ENCODE measurements at regions not wholly inside any gene's neighbourhood (a gene's known extent, or its start where the extent isn't known, plus 50 kb on each side); places are given as distances from the start of the nearest gene placed in this dataset.

- H3K27ac ChIP-seq (ENCODE audit: low read depth, low read length): no peak overlapping the region
- peaks cover 0 to 4% (median 3%) of the 10 kb centered on the region in 3 donors for H3K4me1 ChIP-seq (ENCODE audit: control insufficient read depth in 3 of 3, insufficient read depth in 3 of 3, low read length in 3 of 3)
- H3K9me3 ChIP-seq (ENCODE audit: control insufficient read depth in 3 of 3, low read length in 3 of 3): no peaks in the 10 kb centered on the region
- H3K36me3 ChIP-seq (ENCODE audit: control insufficient read depth in 3 of 3, insufficient read depth in 3 of 3, low read length in 3 of 3): no peaks in the 10 kb centered on the region
- H3K27me3 ChIP-seq (ENCODE audit: control insufficient read depth in 3 of 3, insufficient read depth in 3 of 3, low read length in 3 of 3): peaks cover 0 to 12% (median 0%) of the 10 kb centered on the region in 3 donors
- H3K9ac ChIP-seq (ENCODE audit: low read depth in 1 of 3, low read length in 3 of 3): no peak overlapping the region
- H3K4me3 ChIP-seq (ENCODE audit: low read length in 3 of 3): no peak overlapping the region
Measured at GRCh38 chr5:71882826-71883741, 164.0 kb downstream of the CARTPT start.

GRCh38 chr5:71883742-71884103 lies 164.6 kb downstream of the CARTPT start:
- H3K9ac ChIP-seq (ENCODE audit: low read depth in 1 of 3, low read length in 3 of 3): no peak overlapping the region
- H3K27ac ChIP-seq (ENCODE audit: low read depth, low read length): no peak overlapping the region
- peaks cover 0 to 12% (median 0%) of the 10 kb centered on the region in 3 donors for H3K27me3 ChIP-seq (ENCODE audit: control insufficient read depth in 3 of 3, insufficient read depth in 3 of 3, low read length in 3 of 3)
- H3K9me3 ChIP-seq (ENCODE audit: control insufficient read depth in 3 of 3, low read length in 3 of 3): no peaks in the 10 kb centered on the region
- H3K36me3 ChIP-seq (ENCODE audit: control insufficient read depth in 3 of 3, insufficient read depth in 3 of 3, low read length in 3 of 3): no peaks in the 10 kb centered on the region
- peaks cover 0 to 4% (median 3%) of the 10 kb centered on the region in 3 donors for H3K4me1 ChIP-seq (ENCODE audit: control insufficient read depth in 3 of 3, insufficient read depth in 3 of 3, low read length in 3 of 3)
- no peak overlapping the region for H3K4me3 ChIP-seq (ENCODE audit: low read length in 3 of 3)

- Histone ChIP-seq H3K36me3 (ENCODE audit: control insufficient read depth in 3 of 3, insufficient read depth in 3 of 3, low read length in 3 of 3) (no peaks in the 10 kb centered on the region), H3K4me3 (ENCODE audit: low read length in 3 of 3) (no peak overlapping the region), H3K4me1 (ENCODE audit: control insufficient read depth in 3 of 3, insufficient read depth in 3 of 3, low read length in 3 of 3) (peaks cover 0 to 4% (median 3%) of the 10 kb centered on the region in 3 donors), H3K27me3 (ENCODE audit: control insufficient read depth in 3 of 3, insufficient read depth in 3 of 3, low read length in 3 of 3) (peaks cover 0 to 12% (median 0%) of the 10 kb centered on the region in 3 donors), H3K9me3 (ENCODE audit: control insufficient read depth in 3 of 3, low read length in 3 of 3) (no peaks in the 10 kb centered on the region), H3K9ac (ENCODE audit: low read depth in 1 of 3, low read length in 3 of 3) (no peak overlapping the region), H3K27ac (ENCODE audit: low read depth, low read length) (no peak overlapping the region)
Measured at GRCh38 chr5:71884926-71885325, 165.9 kb downstream of the CARTPT start.

- Histone ChIP-seq H3K4me1 (ENCODE audit: control insufficient read depth in 3 of 3, insufficient read depth in 3 of 3, low read length in 3 of 3) (peaks cover 0 to 4% (median 3%) of the 10 kb centered on the region in 3 donors), H3K4me3 (ENCODE audit: low read length in 3 of 3) (no peak overlapping the region), H3K9me3 (ENCODE audit: control insufficient read depth in 3 of 3, low read length in 3 of 3) (no peaks in the 10 kb centered on the region), H3K9ac (ENCODE audit: low read depth in 1 of 3, low read length in 3 of 3) (no peak overlapping the region), H3K27me3 (ENCODE audit: control insufficient read depth in 3 of 3, insufficient read depth in 3 of 3, low read length in 3 of 3) (peaks cover 0 to 2% (median 0%) of the 10 kb centered on the region in 3 donors), H3K36me3 (ENCODE audit: control insufficient read depth in 3 of 3, insufficient read depth in 3 of 3, low read length in 3 of 3) (no peaks in the 10 kb centered on the region), H3K27ac (ENCODE audit: low read depth, low read length) (no peak overlapping the region)
Measured at GRCh38 chr5:71886406-71886805, 167.3 kb downstream of the CARTPT start.

GRCh38 chr5:71887680-71888079 lies 168.6 kb downstream of the CARTPT start:
- no peaks in the 10 kb centered on the region for H3K36me3 ChIP-seq (ENCODE audit: control insufficient read depth in 3 of 3, insufficient read depth in 3 of 3, low read length in 3 of 3)
- H3K9ac ChIP-seq (ENCODE audit: low read depth in 1 of 3, low read length in 3 of 3): no peak overlapping the region
- H3K9me3 ChIP-seq (ENCODE audit: control insufficient read depth in 3 of 3, low read length in 3 of 3): no peaks in the 10 kb centered on the region
- no peak overlapping the region for H3K27ac ChIP-seq (ENCODE audit: low read depth, low read length)
- peaks cover 0 to 4% (median 3%) of the 10 kb centered on the region in 3 donors for H3K4me1 ChIP-seq (ENCODE audit: control insufficient read depth in 3 of 3, insufficient read depth in 3 of 3, low read length in 3 of 3)
- H3K27me3 ChIP-seq (ENCODE audit: control insufficient read depth in 3 of 3, insufficient read depth in 3 of 3, low read length in 3 of 3): no peaks in the 10 kb centered on the region
- peak overlapping the region in 1 of 3 donors; percentile 30 for H3K4me3 ChIP-seq (ENCODE audit: low read length in 3 of 3)

- Histone ChIP-seq H3K9me3 (ENCODE audit: control insufficient read depth in 3 of 3, low read length in 3 of 3) (no peaks in the 10 kb centered on the region), H3K27me3 (ENCODE audit: control insufficient read depth in 3 of 3, insufficient read depth in 3 of 3, low read length in 3 of 3) (no peaks in the 10 kb centered on the region), H3K4me1 (ENCODE audit: control insufficient read depth in 3 of 3, insufficient read depth in 3 of 3, low read length in 3 of 3) (no peaks in the 10 kb centered on the region), H3K27ac (ENCODE audit: low read depth, low read length) (no peak overlapping the region), H3K4me3 (ENCODE audit: low read length in 3 of 3) (no peak overlapping the region), H3K9ac (ENCODE audit: low read depth in 1 of 3, low read length in 3 of 3) (no peak overlapping the region), H3K36me3 (ENCODE audit: control insufficient read depth in 3 of 3, insufficient read depth in 3 of 3, low read length in 3 of 3) (no peaks in the 10 kb centered on the region)
Measured at GRCh38 chr5:71891406-71891805, 172.3 kb downstream of the CARTPT start.

GRCh38 chr5:71891856-71892255 lies 172.8 kb downstream of the CARTPT start:
- Histone ChIP-seq H3K4me3 (ENCODE audit: low read length in 3 of 3) (no peak overlapping the region), H3K9ac (ENCODE audit: low read depth in 1 of 3, low read length in 3 of 3) (no peak overlapping the region), H3K9me3 (ENCODE audit: control insufficient read depth in 3 of 3, low read length in 3 of 3) (no peaks in the 10 kb centered on the region), H3K27ac (ENCODE audit: low read depth, low read length) (no peak overlapping the region), H3K27me3 (ENCODE audit: control insufficient read depth in 3 of 3, insufficient read depth in 3 of 3, low read length in 3 of 3) (no peaks in the 10 kb centered on the region), H3K4me1 (ENCODE audit: control insufficient read depth in 3 of 3, insufficient read depth in 3 of 3, low read length in 3 of 3) (no peaks in the 10 kb centered on the region), H3K36me3 (ENCODE audit: control insufficient read depth in 3 of 3, insufficient read depth in 3 of 3, low read length in 3 of 3) (no peaks in the 10 kb centered on the region)

GRCh38 chr5:71892641-71893365 lies 173.7 kb downstream of the CARTPT start:
- Histone ChIP-seq H3K36me3 (ENCODE audit: control insufficient read depth in 3 of 3, insufficient read depth in 3 of 3, low read length in 3 of 3) (no peaks in the 10 kb centered on the region), H3K4me3 (ENCODE audit: low read length in 3 of 3) (no peak overlapping the region), H3K4me1 (ENCODE audit: control insufficient read depth in 3 of 3, insufficient read depth in 3 of 3, low read length in 3 of 3) (no peaks in the 10 kb centered on the region), H3K9me3 (ENCODE audit: control insufficient read depth in 3 of 3, low read length in 3 of 3) (no peaks in the 10 kb centered on the region), H3K27ac (ENCODE audit: low read depth, low read length) (no peak overlapping the region), H3K27me3 (ENCODE audit: control insufficient read depth in 3 of 3, insufficient read depth in 3 of 3, low read length in 3 of 3) (no peaks in the 10 kb centered on the region), H3K9ac (ENCODE audit: low read depth in 1 of 3, low read length in 3 of 3) (no peak overlapping the region)

GRCh38 chr5:71893451-71893850 lies 174.4 kb downstream of the CARTPT start:
- H3K27ac ChIP-seq (ENCODE audit: low read depth, low read length): no peak overlapping the region

GRCh38 chr5:71894091-71894490 lies 175.0 kb downstream of the CARTPT start:
- no peaks in the 10 kb centered on the region for H3K4me1 ChIP-seq (ENCODE audit: control insufficient read depth in 3 of 3, insufficient read depth in 3 of 3, low read length in 3 of 3)
- no peak overlapping the region for H3K9ac ChIP-seq (ENCODE audit: low read depth in 1 of 3, low read length in 3 of 3)
- H3K9me3 ChIP-seq (ENCODE audit: control insufficient read depth in 3 of 3, low read length in 3 of 3): no peaks in the 10 kb centered on the region
- no peak overlapping the region for H3K4me3 ChIP-seq (ENCODE audit: low read length in 3 of 3)
- no peaks in the 10 kb centered on the region for H3K36me3 ChIP-seq (ENCODE audit: control insufficient read depth in 3 of 3, insufficient read depth in 3 of 3, low read length in 3 of 3)
- H3K27ac ChIP-seq (ENCODE audit: low read depth, low read length): no peak overlapping the region
- H3K27me3 ChIP-seq (ENCODE audit: control insufficient read depth in 3 of 3, insufficient read depth in 3 of 3, low read length in 3 of 3): no peaks in the 10 kb centered on the region

More at GRCh38 chr5:71893451-71893850, 174.4 kb downstream of the CARTPT start:
- Histone ChIP-seq H3K4me3 (ENCODE audit: low read length in 3 of 3) (no peak overlapping the region), H3K4me1 (ENCODE audit: control insufficient read depth in 3 of 3, insufficient read depth in 3 of 3, low read length in 3 of 3) (no peaks in the 10 kb centered on the region), H3K9me3 (ENCODE audit: control insufficient read depth in 3 of 3, low read length in 3 of 3) (no peaks in the 10 kb centered on the region), H3K9ac (ENCODE audit: low read depth in 1 of 3, low read length in 3 of 3) (no peak overlapping the region), H3K36me3 (ENCODE audit: control insufficient read depth in 3 of 3, insufficient read depth in 3 of 3, low read length in 3 of 3) (no peaks in the 10 kb centered on the region), H3K27me3 (ENCODE audit: control insufficient read depth in 3 of 3, insufficient read depth in 3 of 3, low read length in 3 of 3) (no peaks in the 10 kb centered on the region)
